Forelimb muscle (tissue), 1 donor: ENCODE measurements at regions not wholly inside any gene's neighbourhood (a gene's known extent, or its start where the extent isn't known, plus 50 kb on each side); places are given as distances from the start of the nearest gene placed in this dataset.

ENCODE experiments used
- DNase-seq: peaks from one replicate; pipeline ENCODE4 v3.0.0-alpha.2; 2013; ENCODE audit warnings: low read depth

GRCh38 chr3:158970006-158970405, 168.2 kb downstream of the MFSD1 start:
- DNase-seq = no peak

GRCh38 chr3:158974904-158975303, 173.1 kb downstream of the MFSD1 start:
- DNase-seq = no peak

- no peak for DNase-seq
Observed at GRCh38 chr3:158976966-158977365, 175.1 kb downstream of the MFSD1 start.

- DNase-seq = no peak
Observed at GRCh38 chr3:158977497-158977896, 175.6 kb downstream of the MFSD1 start.

- DNase-seq = no peak
Observed at GRCh38 chr3:158983216-158984099, 181.6 kb downstream of the MFSD1 start.

- DNase-seq = no peak
Observed at GRCh38 chr3:158991146-158991705, 189.4 kb downstream of the MFSD1 start.

- no peak for DNase-seq
Observed at GRCh38 chr3:158992463-158992862, 190.6 kb downstream of the MFSD1 start.

- DNase-seq = no peak
Observed at GRCh38 chr3:158994386-158994785, 192.5 kb downstream of the MFSD1 start.

GRCh38 chr3:159001711-159002110, 199.9 kb downstream of the MFSD1 start:
- no peak for DNase-seq

- DNase-seq = no peak
Observed at GRCh38 chr3:159005137-159005536, 203.3 kb downstream of the MFSD1 start.

- DNase-seq = no peak
Observed at GRCh38 chr3:159007331-159007730, 205.5 kb downstream of the MFSD1 start.

GRCh38 chr3:159008401-159008800, 206.5 kb downstream of the MFSD1 start:
- DNase-seq = no peak

- no peak for DNase-seq
Observed at GRCh38 chr3:159018341-159018740, 216.5 kb downstream of the MFSD1 start.

- DNase-seq = no peak
Observed at GRCh38 chr3:159025733-159026132, 223.9 kb downstream of the MFSD1 start.

GRCh38 chr3:159026510-159026909, 224.7 kb downstream of the MFSD1 start:
- DNase-seq = no peak

GRCh38 chr3:159028706-159029105, 226.9 kb downstream of the MFSD1 start:
- no peak for DNase-seq

- no peak for DNase-seq
Observed at GRCh38 chr3:159029306-159030026, 227.6 kb downstream of the MFSD1 start.

GRCh38 chr3:159030138-159030670, 228.3 kb downstream of the MFSD1 start:
- DNase-seq = no peak

GRCh38 chr3:159030886-159031679, 229.2 kb downstream of the MFSD1 start:
- no peak for DNase-seq

- no peak for DNase-seq
Observed at GRCh38 chr3:159032311-159032710, 230.5 kb downstream of the MFSD1 start.

GRCh38 chr3:159038405-159038804, 236.6 kb downstream of the MFSD1 start:
- DNase-seq = no peak

GRCh38 chr3:159039286-159039685, 237.4 kb downstream of the MFSD1 start:
- no peak for DNase-seq
